CD4-positive, CD25-positive, alpha-beta regulatory T cell (primary cell): ENCODE measurements at regions not wholly inside any gene's neighbourhood (a gene's known extent, or its start where the extent isn't known, plus 50 kb on each side); places are given as distances from the start of the nearest gene placed in this dataset.

Experiments
- ATAC-seq, 2 donors: fragments of 150-1000 bp; cut with Tn5 transposase; one replicate each; pipeline ENCODE4 v1.10.0; 2021; ENCODE audit warnings: low read depth in 2 of 2, moderate number of reproducible peaks in 2 of 2, moderate library complexity in 1 of 2
- DNase-seq, 3 donors: peaks; one replicate each; pipeline versions ENCODE4 v3.0.0 to v3.0.0-alpha.2; 2012 to 2022; ENCODE audit warnings: mixed read lengths in 1 of 3
- H3K27ac ChIP-seq: one replicate; pipeline ENCODE4 v1.7.0; 2013; ENCODE audit warnings: mild to moderate bottlenecking, low read length; ENCODE audit not compliant: insufficient read depth, poor library complexity, severe bottlenecking
- H3K27me3 ChIP-seq: one replicate; pipeline ENCODE4 v1.7.0; 2013; ENCODE audit warnings: low read length; ENCODE audit not compliant: control insufficient read depth, insufficient read depth
- H3K36me3 ChIP-seq: one replicate; pipeline ENCODE4 v1.7.0; 2013; ENCODE audit warnings: mild to moderate bottlenecking, low read length, moderate library complexity; ENCODE audit not compliant: control insufficient read depth, insufficient read depth
- H3K4me1 ChIP-seq: 2 replicates; pipeline ENCODE4 v1.7.0; 2013; ENCODE audit warnings: mild to moderate bottlenecking, low read length; ENCODE audit not compliant: insufficient read depth, control insufficient read depth, poor library complexity, severe bottlenecking
- H3K4me3 ChIP-seq: one replicate; pipeline ENCODE4 v1.7.0; 2013; ENCODE audit warnings: low read depth, mild to moderate bottlenecking, low read length, moderate library complexity
- H3K9me3 ChIP-seq, 2 experiments: 1 replicate in 1 of 2; 2 replicates in 1 of 2; pipeline ENCODE4 v1.7.0; 2013; ENCODE audit warnings: low read length in 2 of 2, mild to moderate bottlenecking in 1 of 2, moderate library complexity in 1 of 2; ENCODE audit not compliant: control insufficient read depth in 2 of 2
- H3K27ac Mint-ChIP-seq, 3 donors: one replicate each; pipeline ENCODE4 v1.8.0; 2020 to 2022; ENCODE audit warnings: mild to moderate bottlenecking in 3 of 3, mixed read lengths in 3 of 3, moderate library complexity in 2 of 3
- H3K27me3 Mint-ChIP-seq: one replicate; pipeline ENCODE4 v1.8.0; 2022; ENCODE audit warnings: mild to moderate bottlenecking, mixed read lengths
- H3K36me3 Mint-ChIP-seq: one replicate; pipeline ENCODE4 v1.8.0; 2020; ENCODE audit warnings: mixed read lengths
- H3K4me1 Mint-ChIP-seq, 4 donors: one replicate each; pipeline ENCODE4 v1.8.0; 2020 to 2022; ENCODE audit warnings: mixed read lengths in 4 of 4, mild to moderate bottlenecking in 1 of 4
- H3K4me3 Mint-ChIP-seq, 4 donors: one replicate each; pipeline ENCODE4 v1.8.0; 2020 to 2022; ENCODE audit warnings: mild to moderate bottlenecking in 4 of 4, mixed read lengths in 4 of 4, moderate library complexity in 3 of 4
- H3K9me3 Mint-ChIP-seq, 7 donors: one replicate each; pipeline ENCODE4 v1.8.0; 2020 to 2022; ENCODE audit warnings: mixed read lengths in 7 of 7, mild to moderate bottlenecking in 3 of 7, moderate library complexity in 2 of 7

- H3K9me3 Mint-ChIP-seq = peaks cover 0 to 9% (median 1%) of the 10 kb centered on the region in 7 donors
- Histone ChIP-seq H3K27ac (no peak overlapping the region), H3K9me3 (no peaks in the 10 kb centered on the region), H3K4me3 (no peak overlapping the region), H3K27me3 (no peaks in the 10 kb centered on the region), H3K36me3 (no peaks in the 10 kb centered on the region), H3K4me1 (no peaks in the 10 kb centered on the region)
- no peak overlapping the region for H3K4me3 Mint-ChIP-seq
- peaks cover 2 to 5% (median 3%) of the 10 kb centered on the region in 4 donors for H3K4me1 Mint-ChIP-seq
- ATAC-seq (no peak), DNase-seq (no peak)
- no peaks in the 10 kb centered on the region for H3K27me3 Mint-ChIP-seq
- H3K36me3 Mint-ChIP-seq = peaks cover 9% of the 10 kb centered on the region
- H3K27ac Mint-ChIP-seq = peak overlapping the region in 1 of 3 donors; percentile 32
These were observed 286.7 kb upstream of the SLC39A10 start for GRCh38 chr2:195370167-195370943.

- Histone ChIP-seq H3K9me3 (peaks cover 0 to 4% of the 10 kb centered on the region in 2 experiments), H3K27me3 (no peaks in the 10 kb centered on the region), H3K4me1 (no peaks in the 10 kb centered on the region), H3K27ac (no peak overlapping the region), H3K4me3 (no peak overlapping the region), H3K36me3 (no peaks in the 10 kb centered on the region)
- H3K4me3 Mint-ChIP-seq = no peak overlapping the region
- H3K4me1 Mint-ChIP-seq = peaks cover 2 to 5% (median 3%) of the 10 kb centered on the region in 4 donors
- H3K9me3 Mint-ChIP-seq = peaks cover 0 to 10% (median 8%) of the 10 kb centered on the region in 7 donors
- H3K27me3 Mint-ChIP-seq = no peaks in the 10 kb centered on the region
- H3K36me3 Mint-ChIP-seq = peaks cover 10% of the 10 kb centered on the region
- no peak for DNase-seq
- no peak overlapping the region for H3K27ac Mint-ChIP-seq
- ATAC-seq = no peak
These were observed 287.8 kb upstream of the SLC39A10 start for GRCh38 chr2:195369218-195369587.

GRCh38 chr2:195368249-195369217 is 288.5 kb upstream of the SLC39A10 start:
- ATAC-seq = no peak
- peak overlapping the region in 1 of 3 donors; percentile 60 for H3K27ac Mint-ChIP-seq

GRCh38 chr2:195367809-195368208 is 289.2 kb upstream of the SLC39A10 start:
- no peak overlapping the region for H3K27ac ChIP-seq
- peaks cover 0 to 4% of the 10 kb centered on the region in 2 experiments for H3K9me3 ChIP-seq
- no peak for DNase-seq
- Mint-ChIP-seq H3K9me3 (peaks cover 0 to 10% (median 6%) of the 10 kb centered on the region in 7 donors), H3K4me1 (peaks cover 2 to 5% (median 3%) of the 10 kb centered on the region in 4 donors), H3K27ac (no peak overlapping the region), H3K36me3 (peaks cover 10% of the 10 kb centered on the region), H3K27me3 (no peaks in the 10 kb centered on the region), H3K4me3 (no peak overlapping the region)
- ATAC-seq = no peak
- H3K36me3 ChIP-seq = no peaks in the 10 kb centered on the region
- H3K4me1 ChIP-seq = no peaks in the 10 kb centered on the region
- no peaks in the 10 kb centered on the region for H3K27me3 ChIP-seq
- H3K4me3 ChIP-seq = no peak overlapping the region

More at GRCh38 chr2:195368249-195369217, 288.5 kb upstream of the SLC39A10 start:
- H3K36me3 ChIP-seq = no peaks in the 10 kb centered on the region
- no peaks in the 10 kb centered on the region for H3K4me1 ChIP-seq
- H3K4me3 ChIP-seq = no peak overlapping the region
- H3K27ac ChIP-seq = no peak overlapping the region
- Mint-ChIP-seq H3K9me3 (peaks cover 0 to 10% (median 6%) of the 10 kb centered on the region in 7 donors), H3K36me3 (peaks cover 10% of the 10 kb centered on the region), H3K4me3 (no peak overlapping the region), H3K4me1 (peaks cover 2 to 5% (median 3%) of the 10 kb centered on the region in 4 donors), H3K27me3 (no peaks in the 10 kb centered on the region)
- no peak for DNase-seq
- peaks cover 0 to 4% of the 10 kb centered on the region in 2 experiments for H3K9me3 ChIP-seq
- no peaks in the 10 kb centered on the region for H3K27me3 ChIP-seq

GRCh38 chr2:195364015-195364965 is 292.7 kb upstream of the SLC39A10 start:
- no peak overlapping the region for H3K27ac Mint-ChIP-seq
- H3K4me3 Mint-ChIP-seq = no peak overlapping the region
- Histone ChIP-seq H3K27me3 (no peaks in the 10 kb centered on the region), H3K4me3 (no peak overlapping the region), H3K9me3 (peaks cover 0 to 4% of the 10 kb centered on the region in 2 experiments), H3K27ac (no peak overlapping the region), H3K4me1 (no peaks in the 10 kb centered on the region), H3K36me3 (no peaks in the 10 kb centered on the region)
- ATAC-seq = no peak
- peaks cover 10% of the 10 kb centered on the region for H3K36me3 Mint-ChIP-seq
- DNase-seq = no peak
- peaks cover 4 to 6% (median 5%) of the 10 kb centered on the region in 4 donors for H3K4me1 Mint-ChIP-seq
- H3K9me3 Mint-ChIP-seq = peaks cover 0 to 12% (median 6%) of the 10 kb centered on the region in 7 donors
- H3K27me3 Mint-ChIP-seq = no peaks in the 10 kb centered on the region

GRCh38 chr2:195363496-195363895 is 293.5 kb upstream of the SLC39A10 start:
- H3K36me3 Mint-ChIP-seq = peaks cover 10% of the 10 kb centered on the region
- Histone ChIP-seq H3K27me3 (no peaks in the 10 kb centered on the region), H3K36me3 (no peaks in the 10 kb centered on the region), H3K4me1 (no peaks in the 10 kb centered on the region), H3K27ac (no peak overlapping the region), H3K4me3 (no peak overlapping the region), H3K9me3 (peaks cover 0 to 4% of the 10 kb centered on the region in 2 experiments)
- peaks cover 0 to 12% (median 6%) of the 10 kb centered on the region in 7 donors for H3K9me3 Mint-ChIP-seq
- DNase-seq (no peak), ATAC-seq (no peak)
- peaks cover 6 to 12% (median 6%) of the 10 kb centered on the region in 4 donors for H3K4me1 Mint-ChIP-seq
- no peaks in the 10 kb centered on the region for H3K27me3 Mint-ChIP-seq
- H3K27ac Mint-ChIP-seq = no peak overlapping the region
- no peak overlapping the region for H3K4me3 Mint-ChIP-seq

GRCh38 chr2:195360242-195360641 is 296.8 kb upstream of the SLC39A10 start:
- Mint-ChIP-seq H3K27me3 (no peaks in the 10 kb centered on the region), H3K27ac (no peak overlapping the region), H3K4me1 (peaks cover 3 to 17% (median 5%) of the 10 kb centered on the region in 4 donors), H3K36me3 (no peaks in the 10 kb centered on the region), H3K9me3 (peaks cover 0 to 13% (median 6%) of the 10 kb centered on the region in 7 donors), H3K4me3 (no peak overlapping the region)
- Histone ChIP-seq H3K36me3 (no peaks in the 10 kb centered on the region), H3K4me3 (no peak overlapping the region), H3K27ac (no peak overlapping the region), H3K9me3 (peaks cover 0 to 4% of the 10 kb centered on the region in 2 experiments), H3K27me3 (no peaks in the 10 kb centered on the region), H3K4me1 (no peaks in the 10 kb centered on the region)
- ATAC-seq (no peak), DNase-seq (no peak)
